HG03571 (cell line): ENCODE measurements at regions not wholly inside any gene's neighbourhood (a gene's known extent, or its start where the extent isn't known, plus 50 kb on each side); places are given as distances from the start of the nearest gene placed in this dataset.
"Not testable (repeated sequence)": the region's sequence is repeated elsewhere in the genome, so short reads cannot be mapped to it uniquely, and the experiment has no call there.

Experiments
- ATAC-seq: cut with Tn5 transposase; IDR thresholded peaks from one replicate; pipeline ENCODE4 v1.9.1; 2021; ENCODE audit not compliant: unreplicated experiment

GRCh38 chr4:15162465-15163283, 160.4 kb downstream of the CPEB2 start:
- ATAC-seq: no peak

- no peak for ATAC-seq
Observed at GRCh38 chr4:15163284-15163645, 161.0 kb downstream of the CPEB2 start.

- no peak for ATAC-seq
Observed at GRCh38 chr4:15164571-15164970, 162.3 kb downstream of the CPEB2 start.

GRCh38 chr4:15167743-15168142, 165.5 kb downstream of the CPEB2 start:
- no peak for ATAC-seq

GRCh38 chr4:15168759-15169158, 166.5 kb downstream of the CPEB2 start:
- ATAC-seq: no peak

GRCh38 chr4:15171725-15172124, 169.4 kb downstream of the CPEB2 start:
- ATAC-seq: no peak

- no peak for ATAC-seq
Observed at GRCh38 chr4:15173251-15173650, 171.0 kb downstream of the CPEB2 start.

- not testable (repeated sequence) for ATAC-seq
Observed at GRCh38 chr4:15174168-15174567, 171.9 kb downstream of the CPEB2 start.

- not testable (repeated sequence) for ATAC-seq
Observed at GRCh38 chr4:15179842-15180241, 177.6 kb downstream of the CPEB2 start.

GRCh38 chr4:15182600-15183220, 180.4 kb downstream of the CPEB2 start:
- no peak for ATAC-seq

- ATAC-seq: no peak
Observed at GRCh38 chr4:15186149-15186548, 183.9 kb downstream of the CPEB2 start.

GRCh38 chr4:15186806-15187205, 184.5 kb downstream of the CPEB2 start:
- no peak for ATAC-seq

- no peak for ATAC-seq
Observed at GRCh38 chr4:15188605-15189539, 186.6 kb downstream of the CPEB2 start.

- ATAC-seq: no peak
Observed at GRCh38 chr4:15194520-15194919, 192.2 kb downstream of the CPEB2 start.

GRCh38 chr4:15197005-15197404, 194.7 kb downstream of the CPEB2 start:
- no peak for ATAC-seq

GRCh38 chr4:15198070-15198727, 195.9 kb downstream of the CPEB2 start:
- no peak for ATAC-seq

- ATAC-seq: no peak
Observed at GRCh38 chr4:15201782-15202181, 199.5 kb downstream of the CPEB2 start.

GRCh38 chr4:15202481-15202880, 200.2 kb downstream of the CPEB2 start:
- no peak for ATAC-seq

GRCh38 chr4:15206526-15206925, 204.2 kb downstream of the CPEB2 start:
- ATAC-seq: not testable (repeated sequence)

GRCh38 chr4:15213302-15213970, 211.2 kb downstream of the CPEB2 start:
- ATAC-seq: no peak
